ENCODE measurements at regions not wholly inside any gene's neighbourhood (a gene's known extent, or its start where the extent isn't known, plus 50 kb on each side); places are given as distances from the start of the nearest gene placed in this dataset.

DNA sequence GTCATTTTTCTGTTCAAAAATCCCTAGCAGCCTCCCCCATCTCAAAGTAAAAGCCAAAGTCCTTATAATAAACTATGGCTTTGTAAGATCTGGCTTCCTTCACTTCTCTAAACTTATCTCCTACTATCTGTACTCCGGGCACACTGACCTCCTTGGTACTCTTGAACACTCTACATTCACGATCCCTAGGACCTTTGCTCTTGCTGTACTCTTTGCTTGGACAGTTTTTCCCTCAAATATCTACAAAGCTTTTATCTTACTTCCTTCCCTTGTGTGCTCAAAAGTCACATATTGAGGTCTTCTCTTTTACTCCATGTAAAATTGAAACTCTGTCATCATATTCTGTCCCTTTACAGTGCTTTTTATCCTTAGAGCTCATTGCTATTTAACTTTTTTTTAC, 616.6 kb downstream of the IRS1 start:
- Mint-ChIP-seq H3K4me3 (no peak overlapping the region), H3K4me1 (no peaks in the 10 kb centered on the region), H3K9me3 (peaks cover 0 to 17% (median 11%) of the 10 kb centered on the region in 8 donors), H3K27me3 (peaks cover 2 to 14% of the 10 kb centered on the region in 2 donors), H3K36me3 (no peaks in the 10 kb centered on the region), H3K27ac (no peak overlapping the region)
- ChIA-PET POLR2A (ENCODE audit: partially characterized antibody) (no interaction called here), CTCF (ENCODE audit: partially characterized antibody) (no interaction called here)
- Histone ChIP-seq H3K4me3 (ENCODE audit: low read length in 2 of 2) (no peak overlapping the region), H3K4me1 (ENCODE audit: insufficient read depth, low read length) (no peaks in the 10 kb centered on the region), H3K27ac (ENCODE audit: low read depth, low read length) (no peak overlapping the region), H3K36me3 (ENCODE audit: insufficient read depth, low read length) (no peaks in the 10 kb centered on the region), H3K9me3 (ENCODE audit: control insufficient read depth in 1 of 2, low read length in 2 of 2) (no peaks in the 10 kb centered on the region), H3K27me3 (ENCODE audit: insufficient read depth, low read length) (peaks cover 2% of the 10 kb centered on the region)
- DNase-seq = no peak
- intact Hi-C loops (cut with micrococcal nuclease) = no loop called here

DNA sequence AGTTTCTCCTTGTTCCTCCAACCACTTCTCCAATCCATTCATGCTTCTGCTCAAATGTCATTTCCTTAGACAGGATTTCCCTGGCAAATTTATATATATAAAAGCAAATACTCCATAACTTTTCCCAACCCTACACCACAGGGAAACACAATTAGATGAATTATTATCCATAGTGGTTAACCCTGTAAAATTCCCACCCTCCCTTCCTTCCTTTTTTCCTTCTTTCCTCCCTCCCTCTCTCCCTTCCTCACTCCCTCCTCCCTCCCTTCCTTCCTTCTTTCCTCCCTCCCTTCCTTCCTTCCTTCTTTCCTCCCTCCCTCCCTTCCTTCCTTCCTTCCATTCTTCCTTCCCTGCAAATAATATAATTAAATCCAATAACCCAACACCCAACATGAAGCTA, 617.7 kb downstream of the IRS1 start:
- peaks cover 2 to 12% of the 10 kb centered on the region in 2 donors for H3K27me3 Mint-ChIP-seq
- CTCF ChIA-PET (ENCODE audit: partially characterized antibody) = no interaction called here
- H3K4me1 Mint-ChIP-seq = no peaks in the 10 kb centered on the region
- Histone ChIP-seq H3K4me1 (ENCODE audit: insufficient read depth, low read length) (no peaks in the 10 kb centered on the region), H3K36me3 (ENCODE audit: insufficient read depth, low read length) (no peaks in the 10 kb centered on the region), H3K27ac (ENCODE audit: low read depth, low read length) (no peak overlapping the region), H3K4me3 (ENCODE audit: low read length in 2 of 2) (no peak overlapping the region), H3K9me3 (ENCODE audit: control insufficient read depth in 1 of 2, low read length in 2 of 2) (peaks cover 0 to under 1% of the 10 kb centered on the region in 2 donors), H3K27me3 (ENCODE audit: insufficient read depth, low read length) (peaks cover 2% of the 10 kb centered on the region)
- no peak overlapping the region for H3K4me3 Mint-ChIP-seq
- H3K27ac Mint-ChIP-seq = no peak overlapping the region
- no peak for DNase-seq
- intact Hi-C loops (cut with micrococcal nuclease) = no loop called here
- no peaks in the 10 kb centered on the region for H3K36me3 Mint-ChIP-seq
- peaks cover 0 to 21% (median 11%) of the 10 kb centered on the region in 8 donors for H3K9me3 Mint-ChIP-seq
- POLR2A ChIA-PET (ENCODE audit: partially characterized antibody) = no interaction called here

DNA sequence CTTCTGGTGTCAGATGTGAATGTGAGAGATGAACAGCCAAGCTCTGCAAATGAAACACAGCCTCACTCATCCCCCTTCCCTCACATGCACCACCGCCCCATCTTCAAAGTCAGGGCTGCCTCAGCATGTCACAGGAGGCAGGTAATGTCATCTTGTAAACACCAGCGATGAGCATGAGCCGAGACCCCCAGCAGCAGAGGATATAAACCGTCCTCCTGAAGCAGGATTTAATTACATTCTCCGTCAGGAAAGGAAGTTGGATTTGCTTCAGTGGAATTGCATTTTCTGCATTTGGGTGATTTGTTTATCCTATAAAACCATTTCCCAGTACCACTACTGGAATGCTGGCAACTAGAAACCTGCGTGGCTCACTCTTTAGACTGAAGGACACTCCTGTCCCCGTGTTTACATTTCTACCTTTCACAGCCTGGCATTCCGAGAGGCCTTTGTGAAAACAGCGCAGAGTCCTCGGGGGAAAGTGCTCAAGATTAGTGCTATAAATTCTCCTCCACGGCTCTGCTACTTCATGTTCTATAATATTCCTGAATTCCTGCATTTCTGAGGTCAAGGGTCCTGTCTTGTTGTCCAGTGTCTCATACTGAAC, 619.2 kb downstream of the IRS1 start:
- Mint-ChIP-seq H3K4me3 (no peak overlapping the region), H3K4me1 (no peaks in the 10 kb centered on the region), H3K27ac (no peak overlapping the region), H3K9me3 (peaks cover 0 to 28% (median 16%) of the 10 kb centered on the region in 8 donors), H3K27me3 (peaks cover 2 to 12% of the 10 kb centered on the region in 2 donors), H3K36me3 (no peaks in the 10 kb centered on the region)
- no peaks in the 10 kb centered on the region for H3K36me3 ChIP-seq (ENCODE audit: insufficient read depth, low read length)
- intact Hi-C loops (cut with micrococcal nuclease) = no loop called here
- DNase-seq = no peak
- ChIA-PET POLR2A (ENCODE audit: partially characterized antibody) (no interaction called here), CTCF (ENCODE audit: partially characterized antibody) (no interaction called here)
- H3K27ac ChIP-seq (ENCODE audit: low read depth, low read length) = no peak overlapping the region
- peaks cover 0 to 4% of the 10 kb centered on the region in 2 donors for H3K9me3 ChIP-seq (ENCODE audit: control insufficient read depth in 1 of 2, low read length in 2 of 2)
- H3K4me1 ChIP-seq (ENCODE audit: insufficient read depth, low read length) = no peaks in the 10 kb centered on the region
- no peak overlapping the region for H3K4me3 ChIP-seq (ENCODE audit: low read length in 2 of 2)
- H3K27me3 ChIP-seq (ENCODE audit: insufficient read depth, low read length) = peaks cover under 1% of the 10 kb centered on the region

DNA sequence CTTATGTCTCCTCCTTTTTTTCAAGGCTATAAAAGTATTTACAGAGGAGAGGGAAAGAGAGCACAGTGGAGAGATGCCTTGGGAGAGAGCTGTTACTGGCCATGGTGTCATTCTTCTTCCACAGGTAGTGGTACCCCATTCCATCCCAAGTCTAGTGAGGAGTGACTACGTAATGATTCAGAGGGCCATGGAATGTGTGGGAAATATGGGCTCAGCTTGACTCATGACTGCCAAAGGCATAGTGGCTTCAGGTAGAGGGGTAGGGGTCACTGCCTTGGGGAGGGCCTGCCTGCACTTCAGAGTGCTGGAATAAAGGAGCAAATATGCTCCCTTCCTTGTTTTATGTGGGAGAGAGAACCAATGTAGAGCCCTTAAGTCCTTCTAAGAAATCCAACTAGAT, 620.6 kb downstream of the IRS1 start:
- Mint-ChIP-seq H3K27ac (no peak overlapping the region), H3K27me3 (peaks cover 2 to 10% of the 10 kb centered on the region in 2 donors), H3K36me3 (no peaks in the 10 kb centered on the region), H3K4me3 (no peak overlapping the region), H3K9me3 (peaks cover 0 to 28% (median 16%) of the 10 kb centered on the region in 8 donors), H3K4me1 (no peaks in the 10 kb centered on the region)
- ChIA-PET POLR2A (ENCODE audit: partially characterized antibody) (no interaction called here), CTCF (ENCODE audit: partially characterized antibody) (no interaction called here)
- no peak overlapping the region for H3K27ac ChIP-seq (ENCODE audit: low read depth, low read length)
- H3K9me3 ChIP-seq (ENCODE audit: control insufficient read depth in 1 of 2, low read length in 2 of 2) = peaks cover 0 to 4% of the 10 kb centered on the region in 2 donors
- no peak for DNase-seq
- intact Hi-C loops (cut with micrococcal nuclease) = no loop called here
- H3K4me3 ChIP-seq (ENCODE audit: low read length in 2 of 2) = no peak overlapping the region
- no peaks in the 10 kb centered on the region for H3K4me1 ChIP-seq (ENCODE audit: insufficient read depth, low read length)
- no peaks in the 10 kb centered on the region for H3K27me3 ChIP-seq (ENCODE audit: insufficient read depth, low read length)
- no peaks in the 10 kb centered on the region for H3K36me3 ChIP-seq (ENCODE audit: insufficient read depth, low read length)

DNA sequence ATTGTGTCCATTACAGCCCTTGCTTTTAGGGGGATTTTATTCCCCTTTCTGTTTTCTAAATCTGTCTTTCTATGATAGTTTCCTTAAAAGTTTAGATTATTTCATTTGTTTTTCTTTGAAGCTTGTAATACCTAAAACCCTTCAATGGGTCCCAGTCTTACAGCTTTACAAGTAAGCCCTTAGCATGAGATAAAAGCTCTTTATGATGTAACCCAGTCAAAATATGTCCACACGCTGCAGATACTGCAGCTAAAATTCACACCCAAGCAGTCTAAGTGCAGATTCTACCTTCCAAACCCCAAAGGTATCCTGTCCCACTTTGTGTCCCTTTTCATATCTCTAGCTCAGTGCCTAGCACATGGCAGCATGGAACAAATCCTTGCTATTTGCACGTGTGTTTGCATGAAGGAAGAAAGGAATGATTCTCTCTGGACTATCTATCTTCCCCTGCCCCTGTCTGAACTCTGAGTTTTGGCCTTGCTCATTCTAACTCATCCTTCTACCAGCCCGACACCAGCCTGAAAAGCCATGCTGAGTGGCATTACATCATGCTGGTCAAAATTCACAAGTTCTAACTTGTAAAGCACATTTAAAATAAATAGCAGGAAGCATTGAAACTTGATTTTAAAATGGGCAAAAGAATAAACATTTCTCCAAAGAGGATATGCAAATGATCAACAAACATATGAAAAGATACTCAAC, 623.2 kb downstream of the IRS1 start:
- Histone ChIP-seq H3K27me3 (ENCODE audit: insufficient read depth, low read length) (no peaks in the 10 kb centered on the region), H3K9me3 (ENCODE audit: control insufficient read depth in 1 of 2, low read length in 2 of 2) (peaks cover 0 to 4% of the 10 kb centered on the region in 2 donors), H3K36me3 (ENCODE audit: insufficient read depth, low read length) (no peaks in the 10 kb centered on the region), H3K27ac (ENCODE audit: low read depth, low read length) (no peak overlapping the region), H3K4me1 (ENCODE audit: insufficient read depth, low read length) (no peaks in the 10 kb centered on the region), H3K4me3 (ENCODE audit: low read length in 2 of 2) (no peak overlapping the region)
- ChIA-PET CTCF (ENCODE audit: partially characterized antibody) (no interaction called here), POLR2A (ENCODE audit: partially characterized antibody) (no interaction called here)
- intact Hi-C loops (cut with micrococcal nuclease) = no loop called here
- H3K27me3 Mint-ChIP-seq = peaks cover 0 to 2% of the 10 kb centered on the region in 2 donors
- no peak overlapping the region for H3K4me3 Mint-ChIP-seq
- DNase-seq = no peak
- H3K27ac Mint-ChIP-seq = no peak overlapping the region
- no peaks in the 10 kb centered on the region for H3K4me1 Mint-ChIP-seq
- no peaks in the 10 kb centered on the region for H3K36me3 Mint-ChIP-seq
- H3K9me3 Mint-ChIP-seq = peaks cover 0 to 28% (median 15%) of the 10 kb centered on the region in 8 donors

DNA sequence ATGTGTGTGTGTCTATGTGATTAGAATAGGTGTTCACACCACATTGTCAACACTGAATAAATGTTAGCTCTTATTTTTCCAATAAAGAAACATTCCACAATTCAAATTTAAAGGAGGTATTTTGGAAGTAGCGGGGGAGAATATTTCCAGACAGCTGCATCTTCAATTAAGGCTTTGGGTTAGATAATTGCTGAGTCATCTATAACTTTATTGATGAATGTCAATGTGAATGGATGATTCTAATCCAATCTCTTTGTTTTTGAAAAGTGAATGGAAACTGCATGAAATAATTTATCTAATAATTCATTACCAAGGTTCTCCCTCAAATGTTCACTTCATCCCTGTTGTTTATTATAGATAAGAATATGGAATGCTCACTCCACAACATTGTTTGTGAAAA, 625.2 kb downstream of the IRS1 start:
- Mint-ChIP-seq H3K4me3 (no peak overlapping the region), H3K27ac (no peak overlapping the region), H3K4me1 (no peaks in the 10 kb centered on the region), H3K27me3 (peaks cover 2 to 4% of the 10 kb centered on the region in 2 donors), H3K36me3 (no peaks in the 10 kb centered on the region), H3K9me3 (peaks cover 0 to 24% (median 13%) of the 10 kb centered on the region in 8 donors)
- Histone ChIP-seq H3K9me3 (ENCODE audit: control insufficient read depth in 1 of 2, low read length in 2 of 2) (peaks cover 0 to 4% of the 10 kb centered on the region in 2 donors), H3K4me3 (ENCODE audit: low read length in 2 of 2) (no peak overlapping the region), H3K4me1 (ENCODE audit: insufficient read depth, low read length) (no peaks in the 10 kb centered on the region), H3K27ac (ENCODE audit: low read depth, low read length) (no peak overlapping the region), H3K36me3 (ENCODE audit: insufficient read depth, low read length) (no peaks in the 10 kb centered on the region), H3K27me3 (ENCODE audit: insufficient read depth, low read length) (no peaks in the 10 kb centered on the region)
- intact Hi-C loops (cut with micrococcal nuclease) = no loop called here
- POLR2A ChIA-PET (ENCODE audit: partially characterized antibody) = no interaction called here
- no peak for DNase-seq
- CTCF ChIA-PET (ENCODE audit: partially characterized antibody) = no interaction called here

DNA sequence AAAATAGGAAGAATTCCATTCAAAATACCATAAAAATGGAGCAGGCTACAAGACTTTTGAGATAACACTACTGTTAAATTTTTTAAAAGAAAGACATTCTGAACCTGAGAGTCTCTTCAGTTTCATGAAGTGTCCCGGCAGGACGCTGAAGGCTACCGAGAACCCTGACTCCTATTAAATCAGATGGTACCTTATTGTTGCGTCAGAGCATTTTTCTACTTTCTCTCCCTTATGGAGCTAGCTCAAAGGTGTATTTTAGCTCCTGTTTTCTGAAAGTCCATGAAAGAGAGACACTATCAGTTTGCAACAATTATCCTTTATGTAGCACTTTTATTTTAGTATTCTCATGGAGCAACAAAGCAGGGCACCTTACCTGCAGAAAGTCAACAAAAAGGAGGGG, 626.7 kb downstream of the IRS1 start:
- H3K9me3 ChIP-seq (ENCODE audit: control insufficient read depth in 1 of 2, low read length in 2 of 2) = peaks cover 0 to 4% of the 10 kb centered on the region in 2 donors
- H3K27me3 ChIP-seq (ENCODE audit: insufficient read depth, low read length) = no peaks in the 10 kb centered on the region
- Mint-ChIP-seq H3K27ac (no peak overlapping the region), H3K4me3 (no peak overlapping the region), H3K36me3 (no peaks in the 10 kb centered on the region), H3K27me3 (peaks cover 2% of the 10 kb centered on the region in 2 donors), H3K4me1 (no peaks in the 10 kb centered on the region), H3K9me3 (peaks cover 0 to 10% (median 5%) of the 10 kb centered on the region in 8 donors)
- DNase-seq = no peak
- H3K36me3 ChIP-seq (ENCODE audit: insufficient read depth, low read length) = no peaks in the 10 kb centered on the region
- no peak overlapping the region for H3K4me3 ChIP-seq (ENCODE audit: low read length in 2 of 2)
- intact Hi-C loops (cut with micrococcal nuclease) = no loop called here
- POLR2A ChIA-PET (ENCODE audit: partially characterized antibody) = no interaction called here
- CTCF ChIA-PET (ENCODE audit: partially characterized antibody) = interaction anchor here (1.9 kb wide), 1 partner anchor 10 kb away, joined by 4 read pairs; no protein-coding TSS in a partner anchor
- no peak overlapping the region for H3K27ac ChIP-seq (ENCODE audit: low read depth, low read length)
- H3K4me1 ChIP-seq (ENCODE audit: insufficient read depth, low read length) = no peaks in the 10 kb centered on the region
